HepG2 (cell line): ENCODE measurements at regions not wholly inside any gene's neighbourhood (a gene's known extent, or its start where the extent isn't known, plus 50 kb on each side); places are given as distances from the start of the nearest gene placed in this dataset.

Experiments
- ARHGAP35 ChIP-seq: sonication (generic); formaldehyde crosslinking; IDR thresholded peaks from 2 replicates; pipeline ENCODE4 v1.9.0; 2022; ENCODE audit warnings: mild to moderate bottlenecking, inconsistent platforms, moderate library complexity, missing genetic modification reagents, borderline replicate concordance
- PAX8 ChIP-seq: sonication (generic); formaldehyde crosslinking; IDR thresholded peaks from 2 replicates; pipeline ENCODE4 v1.8.0; 2022; ENCODE audit warnings: mild to moderate bottlenecking, missing genetic modification reagents, borderline replicate concordance
- ZKSCAN8 ChIP-seq: IDR thresholded peaks from 2 replicates; pipeline ENCODE4 v1.6.1; 2016; ENCODE audit warnings: borderline replicate concordance, missing genetic modification reagents, missing compliant biosample characterization
- ZNF672 ChIP-seq: sonication (generic); formaldehyde crosslinking; IDR thresholded peaks from 2 replicates; pipeline ENCODE4 v1.8.1; 2022; ENCODE audit warnings: missing genetic modification reagents
- TF ChIP-seq, protein P1 (sequence below): sonication (generic); formaldehyde crosslinking; IDR thresholded peaks from 2 replicates; pipeline ENCODE4 v1.9.0; 2022; ENCODE audit warnings: low read depth, missing genetic modification reagents

DNA sequence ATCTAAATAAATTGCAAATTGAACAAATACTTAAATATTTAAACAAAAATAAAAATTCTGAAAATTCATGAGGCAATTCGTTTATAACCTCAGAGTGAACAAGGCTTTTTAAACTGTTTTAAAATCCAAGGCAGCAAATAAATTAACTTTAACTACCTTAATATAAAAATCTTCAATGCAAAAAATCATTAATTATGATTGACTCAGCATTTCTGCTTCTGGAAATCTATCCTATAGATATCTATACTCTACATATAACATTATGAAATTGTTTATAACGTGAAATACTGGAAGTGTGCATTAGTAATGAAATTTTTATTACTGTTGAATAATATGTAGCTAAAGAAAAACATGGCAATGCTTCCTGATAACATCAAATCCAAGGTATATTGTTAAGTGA, 92.4 kb downstream of the ADAMTS1 start:
- TF ChIP-seq ARHGAP35 (no peak), PAX8 (CRISPR knock-in tag) (no peak), ZNF672 (no peak), ZKSCAN8 (CRISPR knock-in tag) (no peak)
- TF ChIP-seq, protein P1, sequence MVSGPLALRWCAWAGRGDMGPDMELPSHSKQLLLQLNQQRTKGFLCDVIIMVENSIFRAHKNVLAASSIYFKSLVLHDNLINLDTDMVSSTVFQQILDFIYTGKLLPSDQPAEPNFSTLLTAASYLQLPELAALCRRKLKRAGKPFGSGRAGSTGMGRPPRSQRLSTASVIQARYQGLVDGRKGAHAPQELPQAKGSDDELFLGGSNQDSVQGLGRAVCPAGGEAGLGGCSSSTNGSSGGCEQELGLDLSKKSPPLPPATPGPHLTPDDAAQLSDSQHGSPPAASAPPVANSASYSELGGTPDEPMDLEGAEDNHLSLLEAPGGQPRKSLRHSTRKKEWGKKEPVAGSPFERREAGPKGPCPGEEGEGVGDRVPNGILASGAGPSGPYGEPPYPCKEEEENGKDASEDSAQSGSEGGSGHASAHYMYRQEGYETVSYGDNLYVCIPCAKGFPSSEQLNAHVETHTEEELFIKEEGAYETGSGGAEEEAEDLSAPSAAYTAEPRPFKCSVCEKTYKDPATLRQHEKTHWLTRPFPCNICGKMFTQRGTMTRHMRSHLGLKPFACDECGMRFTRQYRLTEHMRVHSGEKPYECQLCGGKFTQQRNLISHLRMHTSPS = no peak
